PC-9 (cell line): ENCODE measurements at regions not wholly inside any gene's neighbourhood (a gene's known extent, or its start where the extent isn't known, plus 50 kb on each side); places are given as distances from the start of the nearest gene placed in this dataset.

ENCODE experiments used
- CTCF ChIP-seq: fragments of 200-600 bp; sonication (generic); conservative IDR thresholded peaks from 2 replicates; pipeline ENCODE4 v1.6.1; 2017; ENCODE audit warnings: mixed run types, antibody characterized with exemption, mild to moderate bottlenecking, moderate library complexity
- EZH2 ChIP-seq: fragments of 200-600 bp; sonication (generic); IDR thresholded peaks from 2 replicates; pipeline ENCODE4 v1.8.0; 2017; ENCODE audit warnings: antibody characterized with exemption, low read depth

DNA sequence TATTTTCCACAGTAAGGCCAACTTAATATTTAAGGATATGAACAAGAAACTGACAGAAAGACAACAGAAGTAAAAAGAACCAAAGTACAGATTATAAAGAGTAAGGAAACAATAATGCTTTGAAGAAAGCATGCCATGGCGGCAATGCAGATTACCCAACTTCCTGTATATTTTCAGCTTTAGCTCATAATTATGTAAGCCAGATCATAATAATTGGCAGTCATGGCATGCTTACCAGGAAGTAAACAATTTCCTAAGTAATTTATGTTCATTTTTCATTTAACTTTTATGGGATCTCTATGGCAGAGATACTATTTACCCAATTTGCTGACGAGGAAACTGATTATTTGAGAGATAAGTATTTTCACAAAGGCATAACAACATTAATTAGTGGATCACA is 988.7 kb downstream of the HACE1 start:
- TF ChIP-seq CTCF: no peak
- TF ChIP-seq EZH2: no peak
